Uterus (tissue), 3 donors: ENCODE measurements at regions not wholly inside any gene's neighbourhood (a gene's known extent, or its start where the extent isn't known, plus 50 kb on each side); places are given as distances from the start of the nearest gene placed in this dataset.
"Not testable (repeated sequence)": the region's sequence is repeated elsewhere in the genome, so short reads cannot be mapped to it uniquely, and the experiment has no call there.

Experiments used
- DNase-seq, 2 donors: peaks; one replicate each; pipeline ENCODE4 v3.0.0-alpha.2; 2019 to 2020
- H3K27ac ChIP-seq, 2 donors: fragments of 200-600 bp; sonication (generic); 1 replicate in 1 of 2; 2 replicates in 1 of 2; pipeline ENCODE4 v1.5.1; 2016 to 2018
- H3K27me3 ChIP-seq, 2 donors: fragments of 200-600 bp; sonication (generic); one replicate each; pipeline ENCODE4 v1.5.1; 2018 to 2019; ENCODE audit warnings: control low read depth in 1 of 2
- H3K36me3 ChIP-seq, 2 donors: fragments of 200-600 bp; sonication (generic); one replicate each; pipeline ENCODE4 v1.5.1; 2019; ENCODE audit warnings: control low read depth in 1 of 2
- H3K4me1 ChIP-seq, 2 donors: fragments of 200-600 bp; sonication (generic); one replicate each; pipeline ENCODE4 v1.5.1; 2018 to 2019; ENCODE audit warnings: control low read depth in 1 of 2
- H3K4me3 ChIP-seq, 2 donors: fragments of 200-600 bp; sonication (generic); 1 replicate in 1 of 2; 2 replicates in 1 of 2; pipeline ENCODE4 v1.5.1; 2018 to 2019; ENCODE audit warnings: mild to moderate bottlenecking in 1 of 2
- H3K9me3 ChIP-seq, 2 donors: fragments of 200-600 bp; sonication (generic); one replicate each; pipeline ENCODE4 v1.5.1; 2019; ENCODE audit warnings: control low read depth in 1 of 2
- POLR2A ChIP-seq, 2 donors: fragments of 450-650 bp; IDR thresholded peaks; one replicate each; pipeline ENCODE4 v1.6.1; 2016; ENCODE audit warnings: antibody characterized with exemption in 2 of 2, mild to moderate bottlenecking in 1 of 2, moderate library complexity in 1 of 2
- intact Hi-C: fragments of 100-400 bp; cut with DNase I; formaldehyde crosslinking; loops from one replicate; pipeline ENCODE4 v1.15.1; 2023; ENCODE audit warnings: low total_unique reads
- TF ChIP-seq, protein P1 (sequence below), 4 experiments: fragments of 200-600 bp in 2 of 4; fragments of 450-650 bp in 2 of 4; sonication (generic) in 2 of 4; IDR thresholded peaks; one replicate each; pipeline ENCODE4 v1.5.1; 2016 to 2019; ENCODE audit warnings: antibody characterized with exemption in 4 of 4, mild to moderate bottlenecking in 2 of 4, moderate library complexity in 1 of 4
- donor health status: DM: yes; HTN: yes; CAD: no.

DNA sequence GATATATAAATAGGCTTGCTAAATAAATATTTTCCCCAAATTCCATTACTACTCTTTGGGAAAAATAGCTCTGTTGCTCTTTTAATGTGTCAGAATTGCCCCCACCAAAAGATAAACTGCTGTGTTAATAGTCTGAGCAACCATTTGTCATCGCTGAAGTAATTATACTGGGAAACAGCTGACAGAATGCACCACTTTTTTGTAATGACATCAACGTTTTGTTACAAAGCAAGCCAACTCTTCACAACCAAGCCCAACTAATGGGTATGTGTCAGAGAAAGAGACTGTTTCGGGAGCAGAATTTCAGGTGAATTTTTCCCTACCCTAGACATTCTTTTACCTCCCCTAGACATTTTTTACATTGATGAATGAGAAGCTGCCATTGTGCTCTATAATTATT, 405.0 kb upstream of the MAGEB18 start:
- Histone ChIP-seq H3K9me3 (no peaks in the 10 kb centered on the region), H3K36me3 (no peaks in the 10 kb centered on the region), H3K27me3 (peaks cover 0 to 4% of the 10 kb centered on the region in 2 donors), H3K27ac (no peak overlapping the region), H3K4me1 (no peaks in the 10 kb centered on the region), H3K4me3 (no peak overlapping the region)
- no peak for TF ChIP-seq POLR2A (IDR thresholded peaks at IDR 0.05)
- TF ChIP-seq, protein P1, sequence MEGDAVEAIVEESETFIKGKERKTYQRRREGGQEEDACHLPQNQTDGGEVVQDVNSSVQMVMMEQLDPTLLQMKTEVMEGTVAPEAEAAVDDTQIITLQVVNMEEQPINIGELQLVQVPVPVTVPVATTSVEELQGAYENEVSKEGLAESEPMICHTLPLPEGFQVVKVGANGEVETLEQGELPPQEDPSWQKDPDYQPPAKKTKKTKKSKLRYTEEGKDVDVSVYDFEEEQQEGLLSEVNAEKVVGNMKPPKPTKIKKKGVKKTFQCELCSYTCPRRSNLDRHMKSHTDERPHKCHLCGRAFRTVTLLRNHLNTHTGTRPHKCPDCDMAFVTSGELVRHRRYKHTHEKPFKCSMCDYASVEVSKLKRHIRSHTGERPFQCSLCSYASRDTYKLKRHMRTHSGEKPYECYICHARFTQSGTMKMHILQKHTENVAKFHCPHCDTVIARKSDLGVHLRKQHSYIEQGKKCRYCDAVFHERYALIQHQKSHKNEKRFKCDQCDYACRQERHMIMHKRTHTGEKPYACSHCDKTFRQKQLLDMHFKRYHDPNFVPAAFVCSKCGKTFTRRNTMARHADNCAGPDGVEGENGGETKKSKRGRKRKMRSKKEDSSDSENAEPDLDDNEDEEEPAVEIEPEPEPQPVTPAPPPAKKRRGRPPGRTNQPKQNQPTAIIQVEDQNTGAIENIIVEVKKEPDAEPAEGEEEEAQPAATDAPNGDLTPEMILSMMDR (IDR thresholded peaks at IDR 0.05) = no peak
- intact Hi-C loops = no loop called here
- DNase-seq = no peak

DNA sequence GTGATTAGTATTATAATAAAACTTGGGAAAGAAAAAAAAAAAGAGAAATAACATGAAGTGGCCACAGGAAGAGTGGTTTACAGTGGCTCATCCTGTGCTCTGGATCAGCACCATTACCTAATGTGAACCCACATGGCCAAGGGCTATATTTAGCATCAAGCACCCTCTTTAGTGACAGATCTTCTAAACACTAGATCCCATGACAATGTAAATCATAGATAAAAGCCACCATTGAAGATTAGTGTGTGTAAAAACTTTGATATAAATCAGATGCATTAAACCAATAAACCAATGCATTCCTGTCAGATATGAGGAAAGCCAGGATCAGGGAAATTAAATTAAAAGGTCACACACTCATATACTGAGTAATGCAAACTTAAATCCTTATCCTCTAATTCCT, 400.6 kb upstream of the MAGEB18 start:
- Histone ChIP-seq H3K36me3 (no peaks in the 10 kb centered on the region), H3K9me3 (no peaks in the 10 kb centered on the region), H3K27ac (no peak overlapping the region), H3K4me1 (no peaks in the 10 kb centered on the region), H3K27me3 (no peaks in the 10 kb centered on the region), H3K4me3 (no peak overlapping the region)
- no peak for TF ChIP-seq POLR2A (IDR thresholded peaks at IDR 0.05)
- TF ChIP-seq, protein P1 (IDR thresholded peaks at IDR 0.05) = no peak
- intact Hi-C loops = no loop called here
- DNase-seq = no peak

DNA sequence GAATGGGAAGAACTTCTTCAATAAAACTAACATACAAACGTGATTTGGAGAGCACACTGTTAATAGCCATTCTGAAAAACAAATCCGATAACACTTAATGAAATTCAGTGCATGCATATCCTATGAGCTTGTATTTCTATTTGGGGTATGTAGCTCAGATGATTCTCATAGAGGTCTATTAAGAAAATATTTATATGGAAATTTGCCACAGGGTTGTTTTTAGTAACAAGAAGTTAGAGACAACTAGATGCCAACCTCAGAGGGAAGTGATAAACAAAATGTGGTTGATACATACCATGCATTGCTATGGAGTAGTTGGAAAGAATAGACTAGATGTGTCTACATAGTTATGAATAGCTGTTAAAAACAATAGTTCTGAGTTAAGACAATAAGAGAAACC, 395.8 kb upstream of the MAGEB18 start:
- no peaks in the 10 kb centered on the region for H3K4me1 ChIP-seq
- intact Hi-C loops = no loop called here
- no peaks in the 10 kb centered on the region for H3K27me3 ChIP-seq
- TF ChIP-seq POLR2A (IDR thresholded peaks at IDR 0.05) = no peak
- TF ChIP-seq, protein P1 (IDR thresholded peaks at IDR 0.05) = no peak
- no peaks in the 10 kb centered on the region for H3K9me3 ChIP-seq
- H3K36me3 ChIP-seq = no peaks in the 10 kb centered on the region
- H3K4me3 ChIP-seq = no peak overlapping the region
- H3K27ac ChIP-seq = no peak overlapping the region
- DNase-seq = no peak

DNA sequence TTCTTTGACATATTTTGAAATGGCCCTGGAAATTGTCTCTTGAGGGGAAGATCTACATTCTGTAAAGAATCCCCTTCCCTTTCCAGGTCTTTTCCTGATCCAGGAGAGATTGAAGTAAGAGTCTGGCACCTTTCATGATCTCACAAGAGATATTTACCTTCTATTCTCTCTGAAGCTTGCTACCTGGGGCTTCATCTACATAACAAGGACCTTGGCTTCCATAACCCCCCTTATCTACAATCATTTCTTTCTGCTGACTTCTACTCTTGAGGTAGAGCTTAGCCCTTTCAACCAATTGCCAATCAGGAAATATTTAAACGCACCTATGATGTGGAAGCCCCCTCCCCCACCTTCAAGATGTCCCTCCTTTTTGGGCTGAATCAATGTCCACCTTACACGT, 383.7 kb upstream of the MAGEB18 start:
- TF ChIP-seq POLR2A (IDR thresholded peaks at IDR 0.05) = no peak
- TF ChIP-seq, protein P1 (IDR thresholded peaks at IDR 0.05) = no peak
- Histone ChIP-seq H3K4me3 (no peak overlapping the region), H3K36me3 (no peaks in the 10 kb centered on the region), H3K27me3 (no peaks in the 10 kb centered on the region), H3K4me1 (no peaks in the 10 kb centered on the region), H3K9me3 (no peaks in the 10 kb centered on the region), H3K27ac (no peak overlapping the region)
- intact Hi-C loops = no loop called here
- DNase-seq = no peak

DNA sequence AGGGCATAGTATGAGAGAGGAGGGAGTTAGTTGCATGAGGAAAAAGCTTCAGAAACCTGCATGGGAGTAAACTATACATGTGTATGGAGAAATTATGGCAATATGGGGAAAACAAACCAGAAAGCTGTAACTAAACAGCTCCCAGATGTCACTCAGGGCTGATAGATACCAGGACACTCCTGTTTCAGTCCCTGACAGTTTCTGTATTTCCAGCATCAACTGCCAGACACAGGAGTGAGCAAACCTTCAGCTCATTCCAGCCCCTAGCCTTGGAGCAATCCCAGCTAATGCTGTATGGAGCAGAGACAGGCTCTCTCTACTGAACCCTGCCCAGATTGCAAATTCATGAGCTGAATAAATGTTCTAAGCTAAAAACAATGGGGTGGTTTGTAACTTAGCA, 382.9 kb upstream of the MAGEB18 start:
- no peak for DNase-seq
- no peaks in the 10 kb centered on the region for H3K36me3 ChIP-seq
- no peaks in the 10 kb centered on the region for H3K27me3 ChIP-seq
- no peak for TF ChIP-seq POLR2A (IDR thresholded peaks at IDR 0.05)
- no peaks in the 10 kb centered on the region for H3K9me3 ChIP-seq
- H3K4me3 ChIP-seq = no peak overlapping the region
- no peaks in the 10 kb centered on the region for H3K4me1 ChIP-seq
- intact Hi-C loops = no loop called here
- H3K27ac ChIP-seq = no peak overlapping the region

DNA sequence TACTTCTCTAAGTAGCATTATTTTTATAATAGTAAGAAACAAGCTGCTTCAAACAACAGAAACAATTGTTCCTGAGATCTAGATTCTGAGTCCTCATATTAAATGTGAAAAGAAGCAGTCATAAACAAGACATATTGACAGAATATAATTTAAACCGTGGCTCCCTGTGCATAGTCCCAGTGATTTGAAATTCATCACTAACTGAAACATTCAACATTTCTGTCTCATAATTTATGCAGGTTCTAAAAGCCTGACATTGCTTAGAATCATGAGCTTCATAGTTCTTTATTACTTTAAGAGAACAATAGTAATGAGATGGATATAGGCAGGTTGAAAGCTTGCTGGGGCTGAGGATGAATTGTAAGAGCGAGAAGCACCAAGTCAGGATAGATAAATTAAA, 375.5 kb upstream of the MAGEB18 start:
- no peak for DNase-seq
- intact Hi-C loops = no loop called here
- no peaks in the 10 kb centered on the region for H3K36me3 ChIP-seq
- no peaks in the 10 kb centered on the region for H3K9me3 ChIP-seq
- no peak overlapping the region for H3K4me3 ChIP-seq
- no peak overlapping the region for H3K27ac ChIP-seq
- no peaks in the 10 kb centered on the region for H3K4me1 ChIP-seq
- TF ChIP-seq, protein P1 (IDR thresholded peaks at IDR 0.05) = no peak
- no peak for TF ChIP-seq POLR2A (IDR thresholded peaks at IDR 0.05)
- H3K27me3 ChIP-seq = no peaks in the 10 kb centered on the region

DNA sequence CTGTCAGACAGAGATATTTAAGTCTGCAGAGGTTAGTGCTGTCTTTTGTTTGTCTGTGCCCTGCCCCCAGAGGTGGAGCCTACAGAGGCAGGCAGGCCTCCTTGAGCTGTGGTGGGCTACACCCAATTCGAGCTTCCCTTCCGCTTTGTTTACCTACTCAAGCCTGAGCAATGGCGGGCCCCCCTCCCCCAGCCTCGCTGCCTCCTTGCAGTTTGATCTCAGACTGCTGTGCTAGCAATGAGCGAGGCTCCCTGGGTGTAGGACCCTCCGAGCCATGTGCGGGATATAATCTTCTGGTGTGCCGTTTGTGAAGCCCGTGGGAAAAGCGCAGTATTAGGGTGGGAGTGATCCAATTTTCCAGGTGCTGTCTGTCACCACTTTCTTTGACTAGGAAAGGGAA, 366.3 kb upstream of the MAGEB18 start:
- H3K27ac ChIP-seq, H3K36me3 ChIP-seq, H3K4me1 ChIP-seq, DNase-seq, H3K27me3 ChIP-seq, intact Hi-C loops, H3K4me3 ChIP-seq, H3K9me3 ChIP-seq: not testable (repeated sequence)

DNA sequence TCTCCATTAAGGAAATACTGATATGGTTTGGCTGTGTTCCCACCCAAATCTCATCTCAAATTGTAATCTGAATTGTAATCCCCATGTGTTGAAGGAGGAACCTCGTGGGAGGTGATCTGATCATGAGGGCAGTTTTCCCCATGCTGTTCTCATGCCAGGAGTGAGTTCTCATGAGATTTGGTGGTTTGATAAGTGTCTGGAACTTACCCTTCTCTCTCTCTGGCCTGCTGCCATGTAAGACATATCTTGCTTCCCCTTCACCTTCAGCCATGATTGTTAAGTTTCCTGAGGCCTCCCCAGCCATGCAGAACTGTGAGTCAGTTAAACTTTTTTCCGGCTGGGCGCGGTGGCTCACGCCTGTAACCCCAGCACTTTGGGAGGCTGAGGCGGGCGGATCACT, 340.3 kb upstream of the MAGEB18 start:
- H3K4me1 ChIP-seq, H3K27ac ChIP-seq, H3K36me3 ChIP-seq, H3K4me3 ChIP-seq, DNase-seq, H3K27me3 ChIP-seq, intact Hi-C loops, H3K9me3 ChIP-seq: not testable (repeated sequence)
